Panc1 (cell line): ENCODE measurements at regions not wholly inside any gene's neighbourhood (a gene's known extent, or its start where the extent isn't known, plus 50 kb on each side); places are given as distances from the start of the nearest gene placed in this dataset.

Experiments used
- ATAC-seq: fragments of 200-7000 bp; cut with Tn5 transposase; 2 replicates; pipeline ENCODE4 v1.9.1; 2020; ENCODE audit warnings: mild to moderate bottlenecking, moderate library complexity
- BruUV-seq: library from RNA; stranded (reverse); fragments of 400-500 nt; replicated peaks from 2 replicates; lab custom pipeline; 2021; lab: Mats Ljungman, UMichigan
- CTCF ChIA-PET: fragments of 300-600 bp; sonication (Branson Sonifier 250); formaldehyde crosslinking; loops from one replicate; lab custom pipeline; 2022; ENCODE audit warnings: antibody characterized with exemption; lab: Charles Lee
- POLR2A ChIA-PET: fragments of 300-600 bp; sonication (Branson Sonifier 250); formaldehyde crosslinking; loops from one replicate; lab custom pipeline; 2022; ENCODE audit warnings: antibody characterized with exemption; lab: Charles Lee
- DNase-seq: peaks from one replicate; pipeline ENCODE4 v3.0.0-alpha.2; 2010; ENCODE audit warnings: low read depth, low spot score
- H3K27ac ChIP-seq: 2 replicates; pipeline ENCODE4 v1.5.1; 2011; ENCODE audit warnings: mild to moderate bottlenecking, low read length, inconsistent platforms
- H3K27me3 ChIP-seq: fragments of 200-500 bp; sonication (Bioruptor generic); 2 replicates; pipeline ENCODE4 v1.6.0; 2014; ENCODE audit warnings: low read length, inconsistent platforms; ENCODE audit not compliant: control insufficient read depth, insufficient read depth
- H3K36me3 ChIP-seq: fragments of 200-500 bp; sonication (Bioruptor generic); 2 replicates; pipeline ENCODE4 v1.5.1; 2014; ENCODE audit warnings: inconsistent platforms, mild to moderate bottlenecking, low read length, moderate library complexity; ENCODE audit not compliant: control insufficient read depth, insufficient read depth
- H3K4me1 ChIP-seq: 2 replicates; pipeline ENCODE4 v1.5.1; 2011; ENCODE audit warnings: inconsistent platforms, mild to moderate bottlenecking, low read length, moderate library complexity; ENCODE audit not compliant: control insufficient read depth, insufficient read depth
- H3K4me3 ChIP-seq, 2 experiments: 2 replicates each; pipeline ENCODE4 v1.5.1; 2011 to 2012; ENCODE audit warnings: low read depth in 2 of 2, low read length in 2 of 2, mild to moderate bottlenecking in 2 of 2, inconsistent platforms in 1 of 2, moderate library complexity in 1 of 2
- H3K9me3 ChIP-seq: fragments of 200-500 bp; sonication (Bioruptor generic); 2 replicates; pipeline ENCODE4 v1.5.1; 2014; ENCODE audit warnings: low read depth, mild to moderate bottlenecking, inconsistent platforms, low read length, moderate library complexity; ENCODE audit not compliant: control insufficient read depth, insufficient read depth
- CTCF ChIP-seq: fragments of 450-650 bp; IDR thresholded peaks from 2 replicates; pipeline ENCODE4 v1.5.1; 2017; ENCODE audit warnings: mild to moderate bottlenecking
- POLR2AphosphoS5 ChIP-seq: IDR thresholded peaks from 2 replicates; pipeline ENCODE4 v1.6.1; 2012; ENCODE audit warnings: mild to moderate bottlenecking, low read depth, low read length, moderate library complexity
- REST ChIP-seq, 2 experiments: IDR thresholded peaks; 2 replicates each; pipeline ENCODE4 v1.6.1; 2011 to 2012; ENCODE audit warnings: low read depth in 2 of 2, control low read depth in 1 of 2, low read length in 1 of 2, mild to moderate bottlenecking in 1 of 2, moderate library complexity in 1 of 2; ENCODE audit not compliant: insufficient read depth in 1 of 2
- SIN3A ChIP-seq: IDR thresholded peaks from 2 replicates; pipeline ENCODE4 v1.6.1; 2012; ENCODE audit warnings: low read depth, mild to moderate bottlenecking, low read length, moderate library complexity, borderline replicate concordance; ENCODE audit not compliant: insufficient read depth
- TCF7L2 ChIP-seq: IDR thresholded peaks from 2 replicates; pipeline ENCODE4 v1.6.1; 2011; ENCODE audit warnings: mild to moderate bottlenecking, low read depth, low read length, inconsistent platforms
- in situ Hi-C: cut with HindIII; loops from 2 replicates; pipeline ENCODE4 v1.10.0; 2016; ENCODE audit warnings: low sequenced_read_pairs, low pct_unique_long_range_greater_than_20kb
- intact Hi-C: fragments of 100-400 bp; cut with micrococcal nuclease; formaldehyde crosslinking; loops from one replicate; pipeline ENCODE4 v1.10.0; 2022; ENCODE audit not compliant: unreplicated experiment

- Histone ChIP-seq H3K27ac (no peak overlapping the region), H3K4me3 (no peak overlapping the region), H3K4me1 (no peaks in the 10 kb centered on the region), H3K27me3 (no peaks in the 10 kb centered on the region), H3K36me3 (no peaks in the 10 kb centered on the region), H3K9me3 (no peaks in the 10 kb centered on the region)
- in situ Hi-C loops = no loop called here
- DNase-seq = no peak
- ChIA-PET POLR2A (no interaction called here), CTCF (no interaction called here)
- TF ChIP-seq POLR2AphosphoS5 = no peak
- no peak for TF ChIP-seq CTCF
- intact Hi-C loops = loop anchor here (5.0 kb wide), 1 partner anchor 248 kb away; no protein-coding TSS in a partner anchor
- no peak for ATAC-seq
- BruUV-seq = no TSS peak
Observed at GRCh38 chr4:180310616-180311015, 1932.6 kb upstream of the TENM3 start.

GRCh38 chr4:180314972-180315371 is 1928.2 kb upstream of the TENM3 start:
- no peaks in the 10 kb centered on the region for H3K9me3 ChIP-seq
- POLR2A ChIA-PET = no interaction called here
- CTCF ChIA-PET = no interaction called here
- no peaks in the 10 kb centered on the region for H3K4me1 ChIP-seq
- H3K27me3 ChIP-seq = no peaks in the 10 kb centered on the region
- ATAC-seq (no peak), DNase-seq (no peak)
- no TSS peak for BruUV-seq
- no peaks in the 10 kb centered on the region for H3K36me3 ChIP-seq
- in situ Hi-C loops = no loop called here
- H3K4me3 ChIP-seq = no peak overlapping the region
- H3K27ac ChIP-seq = no peak overlapping the region
- TF ChIP-seq CTCF (no peak), SIN3A (no peak), REST (IDR thresholded peaks at IDR 0.05; ENCODE audit: insufficient read depth in 1 of 2, low read depth in 2 of 2, low read length in 1 of 2) (no peak), TCF7L2 (no peak), POLR2AphosphoS5 (no peak)
- intact Hi-C loops = loop anchor here (5.0 kb wide), 1 partner anchor 253 kb away; no protein-coding TSS in a partner anchor
